Cardiac muscle cell (in vitro differentiated cells and primary cell): ENCODE measurements at regions not wholly inside any gene's neighbourhood (a gene's known extent, or its start where the extent isn't known, plus 50 kb on each side); places are given as distances from the start of the nearest gene placed in this dataset.

Experiments
- DNase-seq, 2 donors: peaks; one replicate each; pipeline versions ENCODE4 v3.0.0 to v3.0.0-alpha.2; 2010 to 2017; ENCODE audit warnings: low read depth in 1 of 2, low spot score in 1 of 2
- H3K27ac ChIP-seq: fragments of 200-600 bp; sonication (generic); 2 replicates; pipeline ENCODE4 v1.5.1; 2016
- H3K27me3 ChIP-seq: fragments of 200-600 bp; sonication (generic); 2 replicates; pipeline ENCODE4 v1.6.0; 2016; ENCODE audit warnings: control low read depth
- H3K36me3 ChIP-seq: fragments of 200-600 bp; sonication (generic); 2 replicates; pipeline ENCODE4 v1.5.1; 2016; ENCODE audit warnings: control low read depth
- H3K4me1 ChIP-seq: fragments of 200-600 bp; sonication (generic); 2 replicates; pipeline ENCODE4 v1.8.1; 2017; ENCODE audit warnings: low read depth, mild to moderate bottlenecking, mixed run types
- H3K4me3 ChIP-seq: fragments of 200-600 bp; sonication (generic); 2 replicates; pipeline ENCODE4 v1.5.1; 2016; ENCODE audit warnings: mild to moderate bottlenecking
- H3K9me3 ChIP-seq: fragments of 200-600 bp; sonication (generic); 2 replicates; pipeline ENCODE4 v1.5.1; 2017; ENCODE audit warnings: low read depth, mild to moderate bottlenecking, control low read depth
- CTCF ChIP-seq: IDR thresholded peaks from 2 replicates; pipeline ENCODE4 v1.5.1; 2012; ENCODE audit warnings: low read depth, mild to moderate bottlenecking, low read length

- no peak overlapping the region for H3K27ac ChIP-seq
- H3K4me3 ChIP-seq, result no peak overlapping the region
- DNase-seq, result no peak
- peaks cover 5% of the 10 kb centered on the region for H3K4me1 ChIP-seq
- no peak for TF ChIP-seq CTCF
- no peaks in the 10 kb centered on the region for H3K9me3 ChIP-seq
- H3K27me3 ChIP-seq, result no peaks in the 10 kb centered on the region
- no peaks in the 10 kb centered on the region for H3K36me3 ChIP-seq
These were observed 391.5 kb downstream of the CD83 start for GRCh38 chr6:14509120-14509519.

GRCh38 chr6:14510038-14510437 lies 392.5 kb downstream of the CD83 start:
- no peak for DNase-seq
- TF ChIP-seq CTCF, result no peak

GRCh38 chr6:14511061-14511586 lies 393.6 kb downstream of the CD83 start:
- Histone ChIP-seq H3K27ac (no peak overlapping the region), H3K9me3 (no peaks in the 10 kb centered on the region), H3K36me3 (no peaks in the 10 kb centered on the region), H3K27me3 (no peaks in the 10 kb centered on the region), H3K4me3 (no peak overlapping the region), H3K4me1 (no peaks in the 10 kb centered on the region)
- TF ChIP-seq CTCF, result no peak
- no peak for DNase-seq

More at GRCh38 chr6:14510038-14510437, 392.5 kb downstream of the CD83 start:
- Histone ChIP-seq H3K27me3 (no peaks in the 10 kb centered on the region), H3K36me3 (no peaks in the 10 kb centered on the region), H3K4me1 (peaks cover 5% of the 10 kb centered on the region), H3K27ac (no peak overlapping the region), H3K9me3 (no peaks in the 10 kb centered on the region), H3K4me3 (no peak overlapping the region)

GRCh38 chr6:14512246-14512645 lies 394.7 kb downstream of the CD83 start:
- Histone ChIP-seq H3K9me3 (no peaks in the 10 kb centered on the region), H3K36me3 (no peaks in the 10 kb centered on the region), H3K27ac (no peak overlapping the region), H3K27me3 (no peaks in the 10 kb centered on the region), H3K4me1 (no peaks in the 10 kb centered on the region), H3K4me3 (no peak overlapping the region)
- no peak for TF ChIP-seq CTCF
- DNase-seq, result no peak

- peaks cover 8% of the 10 kb centered on the region for H3K4me1 ChIP-seq
- H3K9me3 ChIP-seq, result no peaks in the 10 kb centered on the region
- H3K36me3 ChIP-seq, result no peaks in the 10 kb centered on the region
- no peak overlapping the region for H3K27ac ChIP-seq
- H3K4me3 ChIP-seq, result no peak overlapping the region
- no peaks in the 10 kb centered on the region for H3K27me3 ChIP-seq
- DNase-seq, result no peak
- no peak for TF ChIP-seq CTCF
These were observed 396.2 kb downstream of the CD83 start for GRCh38 chr6:14513496-14514393.
